ENCODE measurements at regions not wholly inside any gene's neighbourhood (a gene's known extent, or its start where the extent isn't known, plus 50 kb on each side); places are given as distances from the start of the nearest gene placed in this dataset.
"Not testable (repeated sequence)": the region's sequence is repeated elsewhere in the genome, so short reads cannot be mapped to it uniquely, and the experiment has no call there.

DNA sequence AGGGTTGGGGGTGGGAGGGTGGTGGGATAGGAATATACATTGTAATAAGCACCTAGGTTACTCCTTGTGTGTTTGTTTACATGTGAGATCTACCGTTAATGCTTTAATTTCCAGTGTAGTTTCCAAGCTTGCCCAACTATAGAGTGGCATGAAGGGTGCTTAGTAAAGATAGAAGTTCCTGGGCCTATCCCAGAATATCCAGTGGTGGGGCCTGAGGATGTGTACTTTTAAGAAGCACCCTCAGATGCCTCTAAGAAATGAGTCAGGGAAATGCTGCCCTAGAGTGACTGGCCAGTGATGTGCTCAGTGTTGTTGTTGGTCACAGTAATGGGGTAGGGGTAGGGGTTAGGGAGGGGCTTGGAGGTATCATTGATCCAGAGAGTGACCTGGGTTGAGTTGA is 141.3 kb downstream of the TSEN15 start:
- H3K27me3 Mint-ChIP-seq: peaks cover 9% of the 10 kb centered on the region
- no peak overlapping the region for H3K27ac Mint-ChIP-seq
- no peak overlapping the region for H3K4me3 Mint-ChIP-seq
- no peaks in the 10 kb centered on the region for H3K36me3 Mint-ChIP-seq
- H3K4me1 Mint-ChIP-seq: peaks cover 0 to 1% (median 0%) of the 10 kb centered on the region in 3 donors
- no peaks in the 10 kb centered on the region for H3K9me3 Mint-ChIP-seq

DNA sequence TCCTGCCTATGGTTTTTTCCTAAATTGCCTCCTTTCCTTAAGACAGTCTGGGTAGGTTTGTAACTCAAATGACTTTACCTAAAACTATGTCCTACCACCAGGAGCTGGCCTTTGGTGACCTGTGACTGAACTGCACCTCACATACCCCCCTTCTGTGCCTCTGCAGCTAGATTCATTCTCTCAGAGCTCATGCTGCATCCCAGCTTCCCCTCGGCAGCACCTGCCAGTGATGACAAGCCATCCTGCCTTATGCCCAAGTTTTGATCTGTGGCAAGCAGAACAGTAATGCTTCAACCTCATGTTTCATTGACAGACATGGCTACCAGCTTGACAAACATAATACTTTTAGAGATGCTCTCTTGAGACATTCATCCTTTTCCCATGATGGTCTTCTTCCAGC is 141.9 kb downstream of the TSEN15 start:
- Mint-ChIP-seq H3K27ac (no peak overlapping the region), H3K9me3 (peaks cover 0 to 1% (median 0%) of the 10 kb centered on the region in 3 donors), H3K4me3 (no peak overlapping the region), H3K27me3 (peaks cover 9% of the 10 kb centered on the region), H3K36me3 (no peaks in the 10 kb centered on the region), H3K4me1 (peaks cover 0 to 1% (median 0%) of the 10 kb centered on the region in 3 donors)

GRCh38 chr1:184194236-184194635 is 142.7 kb downstream of the TSEN15 start:
- peaks cover 0 to 1% (median 0%) of the 10 kb centered on the region in 3 donors for H3K4me1 Mint-ChIP-seq
- H3K27me3 Mint-ChIP-seq: peaks cover 8% of the 10 kb centered on the region
- no peak overlapping the region for H3K4me3 Mint-ChIP-seq
- peaks cover 0 to 1% (median 0%) of the 10 kb centered on the region in 3 donors for H3K9me3 Mint-ChIP-seq
- no peak overlapping the region for H3K27ac Mint-ChIP-seq
- no peaks in the 10 kb centered on the region for H3K36me3 Mint-ChIP-seq

DNA sequence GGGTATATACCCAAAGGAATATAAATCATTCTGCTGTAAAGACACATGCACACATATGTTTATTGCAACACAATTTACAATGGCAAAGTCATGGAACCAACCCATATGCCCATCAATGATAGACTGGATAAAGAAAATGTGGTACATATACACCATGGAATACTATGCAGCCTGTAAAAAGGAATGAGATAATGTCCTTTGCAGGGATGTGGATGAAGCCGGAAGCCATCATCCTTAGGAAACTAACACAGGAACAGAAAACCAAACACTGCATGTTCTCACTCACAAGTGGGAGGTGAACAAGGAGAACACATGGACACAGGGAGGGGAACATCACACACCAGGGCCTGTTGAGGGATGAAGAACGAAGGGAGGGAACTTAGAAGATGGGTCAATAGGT is 144.2 kb downstream of the TSEN15 start:
- not testable (repeated sequence) for H3K4me1 Mint-ChIP-seq, H3K9me3 Mint-ChIP-seq, H3K27me3 Mint-ChIP-seq, H3K27ac Mint-ChIP-seq, H3K4me3 Mint-ChIP-seq, H3K36me3 Mint-ChIP-seq

DNA sequence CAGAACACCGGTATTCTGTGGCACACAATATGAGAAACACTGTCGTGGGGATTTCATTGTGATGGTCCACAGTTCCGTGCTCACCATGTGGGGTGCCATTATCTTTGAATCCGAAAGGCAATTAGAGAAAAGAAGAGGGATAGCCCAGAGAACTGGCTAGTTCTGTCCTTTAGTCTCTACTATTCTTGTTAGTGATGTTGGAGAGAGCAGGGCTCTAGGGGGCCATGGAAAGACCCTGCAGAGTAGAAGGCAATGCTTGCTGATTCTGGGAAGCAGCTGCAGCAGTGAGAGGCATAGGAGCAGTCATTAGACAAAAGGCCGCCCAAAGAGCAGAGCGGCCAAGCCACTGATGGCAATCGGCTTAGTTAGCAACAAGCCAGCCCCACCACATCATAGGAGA is 146.3 kb downstream of the TSEN15 start:
- no peaks in the 10 kb centered on the region for H3K36me3 Mint-ChIP-seq
- H3K27ac Mint-ChIP-seq: no peak overlapping the region
- peaks cover 3% of the 10 kb centered on the region for H3K27me3 Mint-ChIP-seq
- H3K9me3 Mint-ChIP-seq: peaks cover 0 to 4% (median 0%) of the 10 kb centered on the region in 3 donors
- no peaks in the 10 kb centered on the region for H3K4me1 Mint-ChIP-seq
- H3K4me3 Mint-ChIP-seq: no peak overlapping the region

DNA sequence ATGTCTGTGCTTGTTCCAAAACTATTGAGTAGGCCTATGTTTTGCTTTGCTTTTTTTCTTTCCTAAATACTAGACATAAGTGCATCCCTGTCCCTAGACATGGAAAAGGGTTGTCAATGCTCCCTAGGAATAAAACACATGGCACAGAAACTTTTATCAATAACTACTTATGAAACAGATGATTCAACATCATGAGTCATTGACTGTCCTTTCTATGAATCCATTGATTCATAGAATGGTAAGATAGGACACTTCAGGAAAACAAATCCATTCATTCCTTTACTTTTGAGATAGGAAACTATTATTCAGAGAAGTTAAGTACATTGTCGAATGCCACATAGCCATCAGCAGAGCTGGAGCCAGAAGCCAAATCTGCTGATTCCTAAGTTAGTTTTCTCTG is 147.5 kb downstream of the TSEN15 start:
- no peaks in the 10 kb centered on the region for H3K36me3 Mint-ChIP-seq
- no peak overlapping the region for H3K27ac Mint-ChIP-seq
- H3K9me3 Mint-ChIP-seq: peaks cover 0 to 4% (median 0%) of the 10 kb centered on the region in 3 donors
- H3K27me3 Mint-ChIP-seq: no peaks in the 10 kb centered on the region
- no peak overlapping the region for H3K4me3 Mint-ChIP-seq
- H3K4me1 Mint-ChIP-seq: no peaks in the 10 kb centered on the region

- Mint-ChIP-seq H3K27me3 (no peaks in the 10 kb centered on the region), H3K4me3 (no peak overlapping the region), H3K9me3 (peaks cover 0 to 8% (median 0%) of the 10 kb centered on the region in 3 donors), H3K36me3 (no peaks in the 10 kb centered on the region), H3K4me1 (no peaks in the 10 kb centered on the region), H3K27ac (no peak overlapping the region)
Observed at GRCh38 chr1:184199438-184200085, 148.0 kb downstream of the TSEN15 start.

DNA sequence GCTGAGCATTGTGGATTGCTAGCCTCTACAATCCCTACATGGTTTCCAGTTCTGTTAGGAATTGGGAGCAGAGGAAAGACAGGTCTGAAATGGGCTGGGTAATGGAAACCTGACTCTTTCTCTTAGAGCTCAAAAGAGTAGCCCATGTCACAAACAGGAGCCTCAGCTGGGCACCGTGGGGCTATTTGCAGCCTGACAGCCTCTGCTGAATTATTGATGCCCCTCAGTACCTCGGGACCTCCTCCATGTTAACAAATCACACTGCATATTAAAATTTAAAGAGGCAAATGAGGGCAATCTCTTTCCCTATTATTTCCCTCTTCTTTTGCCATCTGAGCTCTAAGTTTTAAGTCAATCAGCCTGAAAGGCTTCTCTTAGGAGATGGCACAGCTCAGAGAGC is 157.1 kb downstream of the TSEN15 start:
- no peaks in the 10 kb centered on the region for H3K36me3 Mint-ChIP-seq
- H3K4me3 Mint-ChIP-seq: no peak overlapping the region
- H3K27ac Mint-ChIP-seq: no peak overlapping the region
- H3K4me1 Mint-ChIP-seq: no peaks in the 10 kb centered on the region
- peaks cover 7% of the 10 kb centered on the region for H3K27me3 Mint-ChIP-seq
- peaks cover 0 to 7% (median 0%) of the 10 kb centered on the region in 3 donors for H3K9me3 Mint-ChIP-seq

- no peaks in the 10 kb centered on the region for H3K36me3 Mint-ChIP-seq
- H3K4me1 Mint-ChIP-seq: no peaks in the 10 kb centered on the region
- H3K4me3 Mint-ChIP-seq: no peak overlapping the region
- peaks cover 7% of the 10 kb centered on the region for H3K27me3 Mint-ChIP-seq
- peaks cover 0 to 2% (median 0%) of the 10 kb centered on the region in 3 donors for H3K9me3 Mint-ChIP-seq
- H3K27ac Mint-ChIP-seq: no peak overlapping the region
Observed at GRCh38 chr1:184210031-184210430, 158.5 kb downstream of the TSEN15 start.

- Mint-ChIP-seq H3K27ac (no peak overlapping the region), H3K9me3 (peaks cover 0 to 2% (median 0%) of the 10 kb centered on the region in 3 donors)
Observed at GRCh38 chr1:184210862-184211261, 159.3 kb downstream of the TSEN15 start.

GRCh38 chr1:184212649-184213314 is 161.3 kb downstream of the TSEN15 start:
- H3K36me3 Mint-ChIP-seq: no peaks in the 10 kb centered on the region
- peak overlapping the region in 1 of 3 donors; percentile 64 for H3K27ac Mint-ChIP-seq
- peaks cover 0 to 2% (median 0%) of the 10 kb centered on the region in 3 donors for H3K9me3 Mint-ChIP-seq
- no peaks in the 10 kb centered on the region for H3K4me1 Mint-ChIP-seq
- H3K27me3 Mint-ChIP-seq: peaks cover 15% of the 10 kb centered on the region
- H3K4me3 Mint-ChIP-seq: no peak overlapping the region

More at GRCh38 chr1:184210862-184211261, 159.3 kb downstream of the TSEN15 start:
- Mint-ChIP-seq H3K27me3 (peaks cover 12% of the 10 kb centered on the region), H3K36me3 (no peaks in the 10 kb centered on the region), H3K4me1 (no peaks in the 10 kb centered on the region), H3K4me3 (no peak overlapping the region)

DNA sequence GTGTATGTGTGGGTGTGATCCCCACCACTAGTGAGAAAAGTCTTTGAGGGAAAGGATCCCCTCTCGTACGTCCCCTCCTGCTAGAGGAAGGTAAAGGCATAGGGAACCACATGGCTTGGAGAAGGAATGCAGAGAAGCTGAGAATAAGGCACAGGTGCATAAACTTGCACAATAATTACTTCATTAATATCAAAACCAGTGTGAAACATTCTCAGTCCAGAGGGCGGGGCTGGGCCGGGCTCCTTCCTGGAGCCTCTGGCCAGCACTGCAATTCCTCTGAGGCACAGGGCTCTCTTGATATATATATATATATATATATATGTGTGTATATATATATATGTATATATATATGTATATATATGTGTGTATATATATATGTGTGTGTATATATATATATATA is 162.6 kb downstream of the TSEN15 start:
- Mint-ChIP-seq H3K4me3 (no peak overlapping the region), H3K27me3 (peaks cover 15% of the 10 kb centered on the region), H3K9me3 (no peaks in the 10 kb centered on the region), H3K27ac (no peak overlapping the region), H3K36me3 (no peaks in the 10 kb centered on the region), H3K4me1 (no peaks in the 10 kb centered on the region)

GRCh38 chr1:184215274-184215925 is 163.9 kb downstream of the TSEN15 start:
- no peak overlapping the region for H3K4me3 Mint-ChIP-seq
- no peak overlapping the region for H3K27ac Mint-ChIP-seq
- H3K9me3 Mint-ChIP-seq: no peaks in the 10 kb centered on the region
- no peaks in the 10 kb centered on the region for H3K4me1 Mint-ChIP-seq
- peaks cover 17% of the 10 kb centered on the region for H3K27me3 Mint-ChIP-seq
- no peaks in the 10 kb centered on the region for H3K36me3 Mint-ChIP-seq

DNA sequence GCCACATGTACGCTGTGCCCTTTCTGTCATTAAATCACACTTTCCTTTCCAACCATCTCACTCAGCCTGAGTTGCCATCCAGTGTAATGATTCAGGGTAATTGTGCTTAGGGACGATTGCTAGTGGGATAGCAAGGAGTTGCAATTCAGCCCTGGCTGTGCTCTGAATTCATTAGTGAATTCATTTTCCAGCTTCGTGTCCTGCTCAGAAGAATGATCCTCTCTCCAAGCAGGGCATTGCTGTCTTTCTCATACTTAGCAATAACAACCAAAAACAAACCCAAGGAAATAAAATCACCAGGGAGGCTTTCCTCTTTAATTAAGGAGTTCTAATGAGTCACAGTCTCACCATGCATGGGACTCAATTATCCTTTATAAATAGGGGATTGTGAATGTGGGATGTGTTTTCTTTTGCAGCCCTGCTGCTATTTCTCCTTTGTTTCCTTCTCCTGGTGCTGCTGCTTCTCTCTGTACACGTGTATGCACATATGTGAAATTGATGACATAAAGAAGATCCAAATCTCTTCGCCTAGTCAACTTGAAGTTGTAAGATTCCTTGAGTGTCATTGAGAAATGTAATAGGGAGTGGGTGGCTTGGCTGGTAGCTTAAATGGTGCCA is 167.0 kb downstream of the TSEN15 start:
- no peak overlapping the region for H3K4me3 Mint-ChIP-seq
- H3K27ac Mint-ChIP-seq: no peak overlapping the region
- no peaks in the 10 kb centered on the region for H3K36me3 Mint-ChIP-seq
- no peaks in the 10 kb centered on the region for H3K9me3 Mint-ChIP-seq
- peaks cover 13% of the 10 kb centered on the region for H3K27me3 Mint-ChIP-seq
- no peaks in the 10 kb centered on the region for H3K4me1 Mint-ChIP-seq

- no peak overlapping the region for H3K4me3 Mint-ChIP-seq
- H3K36me3 Mint-ChIP-seq: no peaks in the 10 kb centered on the region
- peaks cover 0 to 2% (median 0%) of the 10 kb centered on the region in 3 donors for H3K4me1 Mint-ChIP-seq
- H3K9me3 Mint-ChIP-seq: no peaks in the 10 kb centered on the region
- H3K27ac Mint-ChIP-seq: no peak overlapping the region
- peaks cover 13% of the 10 kb centered on the region for H3K27me3 Mint-ChIP-seq
Observed at GRCh38 chr1:184219414-184219813, 167.4 kb upstream of the C1orf21 start.

Measured in IgD-negative memory B cell (primary cell).